GM19035 (cell line): ENCODE measurements at regions not wholly inside any gene's neighbourhood (a gene's known extent, or its start where the extent isn't known, plus 50 kb on each side); places are given as distances from the start of the nearest gene placed in this dataset.
"Not testable (repeated sequence)": the region's sequence is repeated elsewhere in the genome, so short reads cannot be mapped to it uniquely, and the experiment has no call there.

Experiments
- ATAC-seq: cut with Tn5 transposase; IDR thresholded peaks from one replicate; pipeline ENCODE4 v1.9.1; 2021; ENCODE audit not compliant: unreplicated experiment

- ATAC-seq, result no peak
Measured at GRCh38 chr9:118689280-118689679, 680.0 kb downstream of the BRINP1 start.

- ATAC-seq, result no peak
Measured at GRCh38 chr9:118692613-118693012, 676.6 kb downstream of the BRINP1 start.

- ATAC-seq, result no peak
Measured at GRCh38 chr9:118693645-118694044, 675.6 kb downstream of the BRINP1 start.

GRCh38 chr9:118695249-118695648, 674.0 kb downstream of the BRINP1 start:
- not testable (repeated sequence) for ATAC-seq

- ATAC-seq, result no peak
Measured at GRCh38 chr9:118701985-118702384, 667.2 kb downstream of the BRINP1 start.

- ATAC-seq, result no peak
Measured at GRCh38 chr9:118711843-118712242, 657.4 kb downstream of the BRINP1 start.

- ATAC-seq, result no peak
Measured at GRCh38 chr9:118721276-118721675, 648.0 kb downstream of the BRINP1 start.

- ATAC-seq, result no peak
Measured at GRCh38 chr9:118721923-118722322, 647.3 kb downstream of the BRINP1 start.

- no peak for ATAC-seq
Measured at GRCh38 chr9:118729981-118730380, 639.3 kb downstream of the BRINP1 start.

GRCh38 chr9:118732998-118733397, 636.2 kb downstream of the BRINP1 start:
- ATAC-seq, result no peak

GRCh38 chr9:118734696-118735095, 634.5 kb downstream of the BRINP1 start:
- no peak for ATAC-seq

GRCh38 chr9:118736406-118736805, 632.8 kb downstream of the BRINP1 start:
- ATAC-seq, result no peak

- ATAC-seq, result no peak
Measured at GRCh38 chr9:118751077-118751847, 618.0 kb downstream of the BRINP1 start.

GRCh38 chr9:118751848-118752223, 617.4 kb downstream of the BRINP1 start:
- no peak for ATAC-seq

GRCh38 chr9:118761016-118761790, 608.0 kb downstream of the BRINP1 start:
- ATAC-seq, result no peak

- no peak for ATAC-seq
Measured at GRCh38 chr9:118767571-118767970, 601.7 kb downstream of the BRINP1 start.

- ATAC-seq, result no peak
Measured at GRCh38 chr9:118782790-118783463, 586.3 kb downstream of the BRINP1 start.

GRCh38 chr9:118784033-118784432, 585.2 kb downstream of the BRINP1 start:
- ATAC-seq, result no peak

- ATAC-seq, result no peak
Measured at GRCh38 chr9:118785456-118785855, 583.8 kb downstream of the BRINP1 start.

- no peak for ATAC-seq
Measured at GRCh38 chr9:118786877-118787276, 582.4 kb downstream of the BRINP1 start.

GRCh38 chr9:118809160-118809625, 560.0 kb downstream of the BRINP1 start:
- no peak for ATAC-seq

- ATAC-seq, result no peak
Measured at GRCh38 chr9:118829334-118829733, 539.9 kb downstream of the BRINP1 start.
